ENCODE measurements at regions not wholly inside any gene's neighbourhood (a gene's known extent, or its start where the extent isn't known, plus 50 kb on each side); places are given as distances from the start of the nearest gene placed in this dataset.
"Not testable (repeated sequence)": the region's sequence is repeated elsewhere in the genome, so short reads cannot be mapped to it uniquely, and the experiment has no call there.

DNA sequence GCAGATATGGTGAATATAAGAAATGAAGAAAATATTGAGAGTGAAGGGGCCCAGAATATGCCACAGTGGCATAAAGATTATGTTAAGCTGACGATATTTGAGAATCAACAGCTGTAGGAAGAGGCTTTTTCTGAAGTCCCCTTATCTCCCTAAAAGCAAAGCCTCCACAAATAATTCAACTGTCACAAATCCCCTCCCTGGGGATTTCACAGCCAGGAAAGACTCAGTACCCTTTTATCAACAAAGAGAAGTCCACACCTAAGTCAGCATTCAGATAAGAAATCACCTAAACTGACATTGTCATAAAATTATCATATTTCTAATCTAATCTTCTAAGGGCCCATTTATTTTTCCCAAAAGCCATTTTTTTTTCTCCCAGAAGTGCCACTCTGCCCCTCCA is 284.9 kb upstream of the VWC2 start:
- intact Hi-C loops (cut with DNase I) = no loop called here
- Histone ChIP-seq H3K36me3 (no peaks in the 10 kb centered on the region), H3K27ac (no peak overlapping the region), H3K4me3 (no peak overlapping the region), H3K27me3 (ENCODE audit: low read depth) (no peaks in the 10 kb centered on the region), H3K9me3 (no peaks in the 10 kb centered on the region), H3K4me1 (no peaks in the 10 kb centered on the region)
- TF ChIP-seq, protein P1, sequence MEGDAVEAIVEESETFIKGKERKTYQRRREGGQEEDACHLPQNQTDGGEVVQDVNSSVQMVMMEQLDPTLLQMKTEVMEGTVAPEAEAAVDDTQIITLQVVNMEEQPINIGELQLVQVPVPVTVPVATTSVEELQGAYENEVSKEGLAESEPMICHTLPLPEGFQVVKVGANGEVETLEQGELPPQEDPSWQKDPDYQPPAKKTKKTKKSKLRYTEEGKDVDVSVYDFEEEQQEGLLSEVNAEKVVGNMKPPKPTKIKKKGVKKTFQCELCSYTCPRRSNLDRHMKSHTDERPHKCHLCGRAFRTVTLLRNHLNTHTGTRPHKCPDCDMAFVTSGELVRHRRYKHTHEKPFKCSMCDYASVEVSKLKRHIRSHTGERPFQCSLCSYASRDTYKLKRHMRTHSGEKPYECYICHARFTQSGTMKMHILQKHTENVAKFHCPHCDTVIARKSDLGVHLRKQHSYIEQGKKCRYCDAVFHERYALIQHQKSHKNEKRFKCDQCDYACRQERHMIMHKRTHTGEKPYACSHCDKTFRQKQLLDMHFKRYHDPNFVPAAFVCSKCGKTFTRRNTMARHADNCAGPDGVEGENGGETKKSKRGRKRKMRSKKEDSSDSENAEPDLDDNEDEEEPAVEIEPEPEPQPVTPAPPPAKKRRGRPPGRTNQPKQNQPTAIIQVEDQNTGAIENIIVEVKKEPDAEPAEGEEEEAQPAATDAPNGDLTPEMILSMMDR (IDR thresholded peaks at IDR 0.05) = no peak
- no peak for DNase-seq
- ATAC-seq = no peak

DNA sequence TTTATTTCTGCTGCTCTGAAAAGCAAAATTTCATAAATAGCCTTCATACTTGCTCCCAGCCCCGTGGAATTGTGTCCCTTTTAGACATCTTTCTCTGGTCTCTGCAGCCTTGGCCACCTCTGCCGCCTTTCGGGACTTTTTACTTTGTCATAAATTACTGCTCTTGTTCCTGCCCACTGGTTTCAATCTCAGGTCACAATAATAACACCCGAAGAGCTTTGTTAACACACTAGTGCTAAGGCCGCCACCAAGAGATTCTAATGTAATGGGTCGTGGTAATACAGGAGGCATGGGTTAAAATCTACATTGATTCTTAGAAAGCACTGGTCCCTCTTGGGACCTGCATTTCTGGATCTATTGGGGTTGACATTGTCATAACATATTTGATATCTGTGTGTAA is 276.0 kb upstream of the VWC2 start:
- Histone ChIP-seq H3K9me3 (no peaks in the 10 kb centered on the region), H3K36me3 (no peaks in the 10 kb centered on the region), H3K27ac (no peak overlapping the region), H3K4me1 (no peaks in the 10 kb centered on the region), H3K27me3 (ENCODE audit: low read depth) (no peaks in the 10 kb centered on the region), H3K4me3 (no peak overlapping the region)
- TF ChIP-seq, protein P1 (IDR thresholded peaks at IDR 0.05) = no peak
- DNase-seq (no peak), ATAC-seq (no peak)
- intact Hi-C loops (cut with DNase I) = no loop called here

- Histone ChIP-seq H3K27me3 (ENCODE audit: low read depth) (no peaks in the 10 kb centered on the region), H3K4me3 (no peak overlapping the region), H3K4me1 (no peaks in the 10 kb centered on the region), H3K9me3 (no peaks in the 10 kb centered on the region), H3K36me3 (no peaks in the 10 kb centered on the region), H3K27ac (no peak overlapping the region)
- DNase-seq (no peak), ATAC-seq (no peak)
- TF ChIP-seq, protein P1 (IDR thresholded peaks at IDR 0.05) = no peak
- intact Hi-C loops (cut with DNase I) = no loop called here
Measured at GRCh38 chr7:49500741-49501140, 272.7 kb upstream of the VWC2 start.

GRCh38 chr7:49507206-49507605 is 266.2 kb upstream of the VWC2 start:
- H3K27me3 ChIP-seq (ENCODE audit: low read depth); H3K4me1 ChIP-seq; H3K27ac ChIP-seq; DNase-seq; H3K36me3 ChIP-seq; H3K4me3 ChIP-seq; ATAC-seq; intact Hi-C loops (cut with DNase I); H3K9me3 ChIP-seq: not testable (repeated sequence)

- Histone ChIP-seq H3K27me3 (ENCODE audit: low read depth) (no peaks in the 10 kb centered on the region), H3K4me3 (no peak overlapping the region), H3K27ac (no peak overlapping the region), H3K4me1 (no peaks in the 10 kb centered on the region), H3K9me3 (no peaks in the 10 kb centered on the region), H3K36me3 (no peaks in the 10 kb centered on the region)
- DNase-seq (no peak), ATAC-seq (peak; percentile 33 to 53)
- intact Hi-C loops (cut with DNase I) = no loop called here
- TF ChIP-seq, protein P1 (IDR thresholded peaks at IDR 0.05) = no peak
Measured at GRCh38 chr7:49513911-49514310, 259.5 kb upstream of the VWC2 start.

GRCh38 chr7:49520951-49521350 is 252.5 kb upstream of the VWC2 start:
- TF ChIP-seq, protein P1 (IDR thresholded peaks at IDR 0.05) = no peak
- ATAC-seq = peak; percentile 19 to 43
- no peaks in the 10 kb centered on the region for H3K27me3 ChIP-seq (ENCODE audit: low read depth)

More at GRCh38 chr7:49520951-49521350, 252.5 kb upstream of the VWC2 start:
- H3K4me3 ChIP-seq = no peak overlapping the region
- DNase-seq = no peak
- no peak overlapping the region for H3K27ac ChIP-seq
- H3K4me1 ChIP-seq = no peaks in the 10 kb centered on the region
- H3K36me3 ChIP-seq = no peaks in the 10 kb centered on the region
- intact Hi-C loops (cut with DNase I) = no loop called here
- H3K9me3 ChIP-seq = no peaks in the 10 kb centered on the region
